ENCODE measurements at regions not wholly inside any gene's neighbourhood (a gene's known extent, or its start where the extent isn't known, plus 50 kb on each side); places are given as distances from the start of the nearest gene placed in this dataset.

- DNase-seq (ENCODE audit: low spot score): no peak
Measured at GRCh38 chr4:19999276-19999675, 252.4 kb upstream of the SLIT2 start.

- no peak for DNase-seq (ENCODE audit: low spot score)
Measured at GRCh38 chr4:19993242-19993641, 258.5 kb upstream of the SLIT2 start.

GRCh38 chr4:19992471-19993093 is 259.1 kb upstream of the SLIT2 start:
- no peak for DNase-seq (ENCODE audit: low spot score)

- no peak for DNase-seq (ENCODE audit: low spot score)
Measured at GRCh38 chr4:19987746-19988145, 264.0 kb upstream of the SLIT2 start.

- no peak for DNase-seq (ENCODE audit: low spot score)
Measured at GRCh38 chr4:19983072-19983471, 268.6 kb upstream of the SLIT2 start.

GRCh38 chr4:19982556-19982955 is 269.1 kb upstream of the SLIT2 start:
- no peak for DNase-seq (ENCODE audit: low spot score)

- no peak for DNase-seq (ENCODE audit: low spot score)
Measured at GRCh38 chr4:19971829-19972228, 279.9 kb upstream of the SLIT2 start.

- DNase-seq (ENCODE audit: low spot score): no peak
Measured at GRCh38 chr4:19969492-19969891, 282.2 kb upstream of the SLIT2 start.

GRCh38 chr4:19961091-19961490 is 290.6 kb upstream of the SLIT2 start:
- no peak for DNase-seq (ENCODE audit: low spot score)

- DNase-seq (ENCODE audit: low spot score): no peak
Measured at GRCh38 chr4:19958848-19959247, 292.9 kb upstream of the SLIT2 start.

GRCh38 chr4:19947349-19947748 is 304.4 kb upstream of the SLIT2 start:
- DNase-seq (ENCODE audit: low spot score): no peak

GRCh38 chr4:19945979-19946380 is 305.7 kb upstream of the SLIT2 start:
- DNase-seq (ENCODE audit: low spot score): no peak

- DNase-seq (ENCODE audit: low spot score): no peak
Measured at GRCh38 chr4:19945501-19945900, 306.2 kb upstream of the SLIT2 start.

GRCh38 chr4:19944806-19945205 is 306.9 kb upstream of the SLIT2 start:
- DNase-seq (ENCODE audit: low spot score): no peak

GRCh38 chr4:19944251-19944650 is 307.5 kb upstream of the SLIT2 start:
- DNase-seq (ENCODE audit: low spot score): no peak

GRCh38 chr4:19941434-19941833 is 310.3 kb upstream of the SLIT2 start:
- no peak for DNase-seq (ENCODE audit: low spot score)

- DNase-seq (ENCODE audit: low spot score): no peak
Measured at GRCh38 chr4:19940861-19941260, 310.8 kb upstream of the SLIT2 start.

- no peak for DNase-seq (ENCODE audit: low spot score)
Measured at GRCh38 chr4:19936476-19936875, 315.2 kb upstream of the SLIT2 start.

- no peak for DNase-seq (ENCODE audit: low spot score)
Measured at GRCh38 chr4:19930742-19931141, 321.0 kb upstream of the SLIT2 start.

- no peak for DNase-seq (ENCODE audit: low spot score)
Measured at GRCh38 chr4:19927381-19927780, 324.3 kb upstream of the SLIT2 start.

GRCh38 chr4:19925516-19925915 is 326.2 kb upstream of the SLIT2 start:
- no peak for DNase-seq (ENCODE audit: low spot score)

- DNase-seq (ENCODE audit: low spot score): no peak
Measured at GRCh38 chr4:19924761-19925160, 326.9 kb upstream of the SLIT2 start.

- no peak for DNase-seq (ENCODE audit: low spot score)
Measured at GRCh38 chr4:19915276-19915675, 336.4 kb upstream of the SLIT2 start.

GRCh38 chr4:19913650-19914049 is 338.1 kb upstream of the SLIT2 start:
- no peak for DNase-seq (ENCODE audit: low spot score)

Measured in HT-29 (cell line).